ENCODE measurements at regions not wholly inside any gene's neighbourhood (a gene's known extent, or its start where the extent isn't known, plus 50 kb on each side); places are given as distances from the start of the nearest gene placed in this dataset.

DNA sequence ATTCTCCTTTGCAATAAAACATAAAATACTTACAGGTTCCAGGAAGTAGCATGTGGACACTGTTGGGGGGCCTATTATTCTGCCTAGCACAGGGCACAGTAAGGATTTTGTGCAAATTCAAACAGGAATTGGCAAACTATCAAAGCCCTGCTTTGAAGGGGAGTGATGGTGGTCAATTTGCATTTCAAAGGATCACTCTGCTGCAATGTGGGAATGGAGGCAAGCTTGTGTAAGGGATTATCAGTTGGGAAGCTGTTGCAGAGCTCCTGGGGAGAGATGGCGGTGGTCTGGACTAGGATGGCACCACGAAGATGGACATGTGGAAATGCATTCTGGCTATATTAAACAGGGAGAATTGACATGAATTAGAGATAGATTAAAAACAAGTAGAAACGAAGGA is 990.7 kb upstream of the RBFOX1 start:
- TF ChIP-seq, protein P1, sequence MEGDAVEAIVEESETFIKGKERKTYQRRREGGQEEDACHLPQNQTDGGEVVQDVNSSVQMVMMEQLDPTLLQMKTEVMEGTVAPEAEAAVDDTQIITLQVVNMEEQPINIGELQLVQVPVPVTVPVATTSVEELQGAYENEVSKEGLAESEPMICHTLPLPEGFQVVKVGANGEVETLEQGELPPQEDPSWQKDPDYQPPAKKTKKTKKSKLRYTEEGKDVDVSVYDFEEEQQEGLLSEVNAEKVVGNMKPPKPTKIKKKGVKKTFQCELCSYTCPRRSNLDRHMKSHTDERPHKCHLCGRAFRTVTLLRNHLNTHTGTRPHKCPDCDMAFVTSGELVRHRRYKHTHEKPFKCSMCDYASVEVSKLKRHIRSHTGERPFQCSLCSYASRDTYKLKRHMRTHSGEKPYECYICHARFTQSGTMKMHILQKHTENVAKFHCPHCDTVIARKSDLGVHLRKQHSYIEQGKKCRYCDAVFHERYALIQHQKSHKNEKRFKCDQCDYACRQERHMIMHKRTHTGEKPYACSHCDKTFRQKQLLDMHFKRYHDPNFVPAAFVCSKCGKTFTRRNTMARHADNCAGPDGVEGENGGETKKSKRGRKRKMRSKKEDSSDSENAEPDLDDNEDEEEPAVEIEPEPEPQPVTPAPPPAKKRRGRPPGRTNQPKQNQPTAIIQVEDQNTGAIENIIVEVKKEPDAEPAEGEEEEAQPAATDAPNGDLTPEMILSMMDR (conservative IDR thresholded peaks at IDR 0.05 in 1 of 2, IDR thresholded peaks at IDR 0.05 in 1 of 2; ENCODE audit: low read depth in 1 of 2, low read length in 2 of 2): no peak
- TF ChIP-seq EZH2 (IDR thresholded peaks at IDR 0.05; ENCODE audit: low read length, missing control alignments): no peak

All from fibroblast of lung (primary cell).